H1 (cell line): ENCODE measurements at regions not wholly inside any gene's neighbourhood (a gene's known extent, or its start where the extent isn't known, plus 50 kb on each side); places are given as distances from the start of the nearest gene placed in this dataset.

Experiments
- CBX5 ChIP-seq: fragments of 300-800, 300-1000 bp; sonication (generic); IDR thresholded peaks from 2 replicates; pipeline ENCODE4 v1.7.1; 2016; ENCODE audit warnings: antibody characterized with exemption, low read length, low read depth
- CTCF ChIP-seq, 3 experiments: IDR thresholded peaks; 1 replicate in 2 of 3; 2 replicates in 1 of 3; pipeline versions ENCODE4 v1.5.1 to v1.6.1; 2011; ENCODE audit warnings: low read length in 3 of 3, mild to moderate bottlenecking in 3 of 3, inconsistent platforms in 2 of 3, low read depth in 1 of 3, moderate library complexity in 1 of 3; ENCODE audit not compliant: insufficient read depth in 1 of 3; ENCODE audit errors: control extremely low read depth in 1 of 3
- EZH2 ChIP-seq: fragments of 200-600 bp; sonication (generic); IDR thresholded peaks from 2 replicates; pipeline ENCODE4 v1.7.1; 2012; ENCODE audit warnings: low read depth, mild to moderate bottlenecking, moderate library complexity, low read length, inconsistent platforms; ENCODE audit not compliant: severe bottlenecking
- FOSL1 ChIP-seq: IDR thresholded peaks from 2 replicates; pipeline ENCODE4 v1.6.1; 2011; ENCODE audit warnings: mild to moderate bottlenecking, low read depth, low read length, moderate library complexity; ENCODE audit not compliant: insufficient read depth
- POLR2A ChIP-seq, 2 experiments: IDR thresholded peaks; 1 replicate in 1 of 2; 2 replicates in 1 of 2; pipeline ENCODE4 v1.6.1; 2011; ENCODE audit warnings: low read depth in 2 of 2, low read length in 2 of 2, mild to moderate bottlenecking in 2 of 2; ENCODE audit errors: control extremely low read depth in 1 of 2
- SP1 ChIP-seq: IDR thresholded peaks from 2 replicates; pipeline ENCODE4 v1.6.1; 2011; ENCODE audit warnings: low read depth, low read length
- TBP ChIP-seq: IDR thresholded peaks from 2 replicates; pipeline ENCODE4 v1.6.1; 2011; ENCODE audit warnings: low read depth, low read length, improper control_type of control experiment
- TEAD4 ChIP-seq: IDR thresholded peaks from 2 replicates; pipeline ENCODE4 v1.6.1; 2012; ENCODE audit warnings: low read depth, low read length, inconsistent platforms, mixed read lengths

DNA sequence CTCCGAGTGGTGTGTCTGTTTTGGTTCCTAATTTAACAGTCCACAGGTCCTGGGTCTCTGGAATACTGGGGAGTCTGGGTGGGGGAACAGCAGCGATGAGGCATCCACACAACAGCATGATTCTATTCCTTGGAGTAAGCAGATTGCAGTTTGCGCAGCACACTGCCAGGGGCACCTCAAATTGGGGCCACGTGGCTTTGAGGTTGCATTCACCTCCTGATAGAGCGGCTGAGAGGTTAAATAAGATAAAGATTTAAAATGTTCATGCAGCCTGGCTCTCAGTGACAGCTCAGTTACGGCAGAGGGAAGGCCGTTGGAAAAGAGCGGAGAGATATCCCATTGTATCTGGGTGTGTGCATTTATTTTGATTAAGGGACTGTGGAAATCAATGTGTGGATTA lies 202.3 kb downstream of the ASB1 start:
- TF ChIP-seq POLR2A (IDR thresholded peaks at IDR 0.05; ENCODE audit: control extremely low read depth in 1 of 2, low read depth in 2 of 2, low read length in 2 of 2) = no peak
- TF ChIP-seq CTCF (IDR thresholded peaks at IDR 0.05; ENCODE audit: control extremely low read depth in 1 of 3, insufficient read depth in 1 of 3, low read depth in 1 of 3, low read length in 3 of 3) = no peak
- no peak for TF ChIP-seq FOSL1
- TF ChIP-seq CBX5 = no peak
- TF ChIP-seq EZH2 = no peak
- no peak for TF ChIP-seq TEAD4
- no peak for TF ChIP-seq TBP
- TF ChIP-seq SP1 = no peak
